ENCODE measurements at regions not wholly inside any gene's neighbourhood (a gene's known extent, or its start where the extent isn't known, plus 50 kb on each side); places are given as distances from the start of the nearest gene placed in this dataset.

- intact Hi-C loops (cut with DNase I), result no loop called here
- no peak overlapping the region for H3K4me3 ChIP-seq
- no peaks in the 10 kb centered on the region for H3K9me3 ChIP-seq
- no peaks in the 10 kb centered on the region for H3K36me3 ChIP-seq
- no peak for DNase-seq
- 73 to 80% methylated on average over 3 of the region's 3 CpGs for WGBS, 2 donors
- H3K27ac ChIP-seq, result no peak overlapping the region
- no peak for TF ChIP-seq CTCF (IDR thresholded peaks at IDR 0.05)
- peak in 1 of 4 donors; percentile 36 for TF ChIP-seq POLR2AphosphoS5 (IDR thresholded peaks at IDR 0.05)
- H3K27me3 ChIP-seq, result no peaks in the 10 kb centered on the region
- H3K4me1 ChIP-seq, result peaks cover 0 to 15% (median 9%) of the 10 kb centered on the region in 4 donors
These were observed 1057.2 kb upstream of the TMEFF2 start for GRCh38 chr2:193251909-193252308.

GRCh38 chr2:193250389-193250788 is 1055.7 kb upstream of the TMEFF2 start:
- Histone ChIP-seq H3K27ac (no peak overlapping the region), H3K36me3 (no peaks in the 10 kb centered on the region), H3K4me3 (no peak overlapping the region), H3K9me3 (no peaks in the 10 kb centered on the region), H3K4me1 (peaks cover 0 to 15% (median 9%) of the 10 kb centered on the region in 4 donors), H3K27me3 (no peaks in the 10 kb centered on the region)
- no peak for DNase-seq
- intact Hi-C loops (cut with DNase I), result no loop called here
- TF ChIP-seq CTCF (IDR thresholded peaks at IDR 0.05) (no peak), POLR2AphosphoS5 (IDR thresholded peaks at IDR 0.05) (peak in 2 of 4 donors; percentile 54 to 63)

GRCh38 chr2:193240752-193241151 is 1046.0 kb upstream of the TMEFF2 start:
- H3K36me3 ChIP-seq, result no peaks in the 10 kb centered on the region
- H3K9me3 ChIP-seq, result no peaks in the 10 kb centered on the region
- no peak for DNase-seq
- TF ChIP-seq POLR2AphosphoS5 (IDR thresholded peaks at IDR 0.05) (no peak), EP300 (IDR thresholded peaks at IDR 0.05) (no peak), CTCF (IDR thresholded peaks at IDR 0.05) (no peak), POLR2A (IDR thresholded peaks at IDR 0.05) (no peak)
- H3K27me3 ChIP-seq, result no peaks in the 10 kb centered on the region
- WGBS, 2 donors, result 94% methylated on average over 1 of the region's 1 CpG
- H3K27ac ChIP-seq, result no peak overlapping the region
- intact Hi-C loops (cut with DNase I), result no loop called here
- H3K4me3 ChIP-seq, result no peak overlapping the region
- H3K4me1 ChIP-seq, result no peaks in the 10 kb centered on the region

- intact Hi-C loops (cut with DNase I), result no loop called here
- TF ChIP-seq CTCF (IDR thresholded peaks at IDR 0.05) (no peak), EP300 (IDR thresholded peaks at IDR 0.05) (no peak), POLR2A (IDR thresholded peaks at IDR 0.05) (no peak), POLR2AphosphoS5 (IDR thresholded peaks at IDR 0.05) (no peak)
- 46 to 85% methylated on average over 2 of the region's 2 CpGs for WGBS, 2 donors
These were observed 1036.9 kb upstream of the TMEFF2 start for GRCh38 chr2:193231634-193232033.

GRCh38 chr2:193228276-193228675 is 1033.5 kb upstream of the TMEFF2 start:
- no peak overlapping the region for H3K4me3 ChIP-seq
- intact Hi-C loops (cut with DNase I), result no loop called here
- no peaks in the 10 kb centered on the region for H3K9me3 ChIP-seq
- H3K27me3 ChIP-seq, result no peaks in the 10 kb centered on the region
- no peak for TF ChIP-seq CTCF (IDR thresholded peaks at IDR 0.05)
- no peak for TF ChIP-seq POLR2AphosphoS5 (IDR thresholded peaks at IDR 0.05)
- no peak for TF ChIP-seq POLR2A (IDR thresholded peaks at IDR 0.05)
- TF ChIP-seq EP300 (IDR thresholded peaks at IDR 0.05), result no peak
- 91 to 93% methylated on average over 1 of the region's 1 CpG for WGBS, 2 donors
- no peaks in the 10 kb centered on the region for H3K4me1 ChIP-seq
- no peak overlapping the region for H3K27ac ChIP-seq
- no peak for DNase-seq
- no peaks in the 10 kb centered on the region for H3K36me3 ChIP-seq

More at GRCh38 chr2:193231634-193232033, 1036.9 kb upstream of the TMEFF2 start:
- Histone ChIP-seq H3K27ac (no peak overlapping the region), H3K9me3 (no peaks in the 10 kb centered on the region), H3K4me3 (no peak overlapping the region), H3K27me3 (no peaks in the 10 kb centered on the region), H3K36me3 (no peaks in the 10 kb centered on the region), H3K4me1 (no peaks in the 10 kb centered on the region)
- DNase-seq, result no peak

All from sigmoid colon (tissue), 6 donors.